H1 (cell line): ENCODE measurements at regions not wholly inside any gene's neighbourhood (a gene's known extent, or its start where the extent isn't known, plus 50 kb on each side); places are given as distances from the start of the nearest gene placed in this dataset.

Source experiments
- CTCF ChIA-PET: fragments of 300-600 bp; sonication (Branson Sonifier 250); formaldehyde crosslinking; loops from one replicate; lab custom pipeline; 2021; ENCODE audit not compliant: partially characterized antibody; lab: Charles Lee
- POLR2A ChIA-PET: fragments of 300-600 bp; sonication (Branson Sonifier 250); formaldehyde crosslinking; loops from one replicate; lab custom pipeline; 2021; ENCODE audit warnings: inconsistent platforms; ENCODE audit not compliant: partially characterized antibody; lab: Charles Lee
- DNase-seq, 2 experiments: peaks; one replicate each; pipeline versions ENCODE4 v3.0.0 to v3.0.0-alpha.2; 2010 to 2022; ENCODE audit warnings: low spot score in 2 of 2, low read depth in 1 of 2, mixed read lengths in 1 of 2
- FAIRE-seq: peaks from 2 replicates; lab custom pipeline; 2011; peaks lifted over from hg19 to GRCh38; lab: Jason Lieb, UNC
- H2AFZ ChIP-seq: 2 replicates; pipeline ENCODE4 v1.8.1; 2012; ENCODE audit warnings: low read length, inconsistent platforms
- H2AK5ac ChIP-seq: 2 replicates; pipeline ENCODE4 v1.6.1; 2013; ENCODE audit warnings: low read depth, low read length
- H2BK120ac ChIP-seq: replicated peaks from 2 replicates; pipeline ENCODE3; 2013; ENCODE audit warnings: low read depth, low read length, inconsistent platforms
- H2BK12ac ChIP-seq: 2 replicates; pipeline ENCODE4 v1.6.1; 2013; ENCODE audit warnings: low read depth, low read length
- H2BK15ac ChIP-seq: 2 replicates; pipeline ENCODE4 v1.6.1; 2013; ENCODE audit warnings: low read length
- H2BK20ac ChIP-seq: 2 replicates; pipeline ENCODE4 v1.6.1; 2013; ENCODE audit warnings: low read length
- H2BK5ac ChIP-seq: 2 replicates; pipeline ENCODE4 v1.6.1; 2013; ENCODE audit warnings: low read depth, low read length
- H3K14ac ChIP-seq: 2 replicates; pipeline ENCODE4 v1.6.1; 2013; ENCODE audit warnings: inconsistent platforms; ENCODE audit not compliant: insufficient read length
- H3K18ac ChIP-seq: 2 replicates; pipeline ENCODE4 v1.6.1; 2013; ENCODE audit warnings: low read length; ENCODE audit errors: extremely low read depth
- H3K23ac ChIP-seq: 2 replicates; pipeline ENCODE4 v1.6.1; 2013; ENCODE audit warnings: inconsistent platforms; ENCODE audit not compliant: insufficient read length
- H3K23me2 ChIP-seq: 2 replicates; pipeline ENCODE4 v1.6.1; 2013; ENCODE audit warnings: low read depth, low read length
- H3K27ac ChIP-seq: 2 replicates; pipeline ENCODE4 v1.6.1; 2011; ENCODE audit warnings: low read depth, low read length, inconsistent platforms
- H3K27me3 ChIP-seq, 4 experiments: replicated peaks in 1 of 4; 1 replicate in 1 of 4; 2 replicates in 3 of 4; pipeline versions ENCODE4 v1.6.1 to v1.8.1; 2011 to 2013; ENCODE audit warnings: low read length in 3 of 4, mild to moderate bottlenecking in 3 of 4, inconsistent platforms in 2 of 4, mixed read lengths in 2 of 4, moderate library complexity in 1 of 4; ENCODE audit not compliant: control insufficient read depth in 3 of 4, insufficient read depth in 3 of 4; ENCODE audit errors: extremely low read depth in 1 of 4
- H3K36me3 ChIP-seq, 4 experiments: 2 replicates each; pipeline versions ENCODE4 v1.6.1 to v1.8.1; 2011 to 2013; ENCODE audit warnings: mild to moderate bottlenecking in 4 of 4, low read length in 3 of 4, moderate library complexity in 2 of 4, control low read depth in 1 of 4, inconsistent platforms in 1 of 4; ENCODE audit not compliant: insufficient read depth in 4 of 4, control insufficient read depth in 2 of 4
- H3K4ac ChIP-seq: replicated peaks from 2 replicates; pipeline ENCODE3; 2013; ENCODE audit warnings: low read length, low read depth, mixed read lengths, inconsistent platforms; ENCODE audit not compliant: insufficient read length
- H3K4me1 ChIP-seq, 4 experiments: replicated peaks in 1 of 4; 1 replicate in 1 of 4; 2 replicates in 3 of 4; pipeline versions ENCODE4 v1.6.1 to v1.8.1; 2011 to 2013; ENCODE audit warnings: low read length in 3 of 4, inconsistent platforms in 2 of 4, mixed read lengths in 1 of 4; ENCODE audit not compliant: insufficient read depth in 4 of 4, control insufficient read depth in 3 of 4
- H3K4me2 ChIP-seq, 2 experiments: 2 replicates each; pipeline versions ENCODE4 v1.6.1 to v1.8.1; 2011 to 2013; ENCODE audit warnings: low read depth in 2 of 2, low read length in 2 of 2, control low read depth in 1 of 2, inconsistent platforms in 1 of 2, mild to moderate bottlenecking in 1 of 2; ENCODE audit not compliant: insufficient read depth in 1 of 2
- H3K4me3 ChIP-seq, 4 experiments: fragments of 200-600, 300-600 bp in 1 of 4; sonication (generic), shearing (Covaris generic), sonication (Bioruptor Twin) in 1 of 4; 2 replicates each; pipeline versions ENCODE4 v1.5.1 to v1.8.1; 2011 to 2016; ENCODE audit warnings: low read length in 4 of 4, low read depth in 3 of 4, control low read depth in 2 of 4, inconsistent platforms in 2 of 4, mild to moderate bottlenecking in 2 of 4, mixed read lengths in 1 of 4, moderate library complexity in 1 of 4; ENCODE audit not compliant: insufficient read depth in 2 of 4; ENCODE audit errors: extremely low read depth in 1 of 4
- H3K56ac ChIP-seq: replicated peaks from 2 replicates; pipeline ENCODE3; 2013; ENCODE audit warnings: low read depth, mild to moderate bottlenecking, mixed read lengths, low read length, inconsistent platforms; ENCODE audit not compliant: insufficient read length
- H3K79me1 ChIP-seq: 2 replicates; pipeline ENCODE4 v1.6.1; 2013; ENCODE audit warnings: low read depth, low read length, control low read depth
- H3K79me2 ChIP-seq, 2 experiments: 2 replicates each; pipeline versions ENCODE4 v1.6.1 to v1.8.1; 2012 to 2013; ENCODE audit warnings: low read length in 2 of 2, mild to moderate bottlenecking in 2 of 2, inconsistent platforms in 1 of 2; ENCODE audit not compliant: insufficient read depth in 2 of 2, control insufficient read depth in 1 of 2
- H3K9ac ChIP-seq, 4 experiments: replicated peaks in 1 of 4; 1 replicate in 1 of 4; 2 replicates in 3 of 4; pipeline versions ENCODE4 v1.6.1 to v1.8.1; 2011 to 2013; ENCODE audit warnings: low read depth in 3 of 4, low read length in 3 of 4, control low read depth in 2 of 4, mild to moderate bottlenecking in 2 of 4, moderate library complexity in 2 of 4, inconsistent platforms in 1 of 4; ENCODE audit errors: extremely low read depth in 1 of 4
- H3K9me3 ChIP-seq, 2 experiments: 2 replicates each; pipeline versions ENCODE4 v1.6.1 to v1.8.1; 2012 to 2013; ENCODE audit warnings: mild to moderate bottlenecking in 2 of 2, moderate library complexity in 2 of 2, control low read depth in 1 of 2, inconsistent platforms in 1 of 2, low read depth in 1 of 2, low read length in 1 of 2, mixed read lengths in 1 of 2; ENCODE audit not compliant: insufficient read depth in 2 of 2
- H4K20me1 ChIP-seq, 2 experiments: replicated peaks in 1 of 2; 2 replicates each; pipeline versions ENCODE3 to v1.8.1; 2011 to 2013; ENCODE audit warnings: inconsistent platforms in 2 of 2, low read length in 2 of 2, mild to moderate bottlenecking in 1 of 2; ENCODE audit not compliant: insufficient read depth in 2 of 2, control insufficient read depth in 1 of 2
- H4K5ac ChIP-seq: 2 replicates; pipeline ENCODE4 v1.6.1; 2013; ENCODE audit warnings: low read length, low read depth, mixed read lengths, inconsistent platforms; ENCODE audit not compliant: insufficient read length
- H4K8ac ChIP-seq: 2 replicates; pipeline ENCODE4 v1.8.0; 2013; ENCODE audit warnings: mild to moderate bottlenecking, moderate library complexity, low read length, inconsistent platforms; ENCODE audit not compliant: insufficient read depth; ENCODE audit errors: extremely low read depth
- H4K91ac ChIP-seq: replicated peaks from 2 replicates; pipeline ENCODE3; 2013; ENCODE audit warnings: low read length, mixed read lengths, inconsistent platforms; ENCODE audit not compliant: insufficient read length
- BCL11A ChIP-seq, 2 experiments: IDR thresholded peaks; one replicate each; pipeline ENCODE4 v1.6.1; 2011; ENCODE audit warnings: low read depth in 2 of 2, low read length in 2 of 2, mild to moderate bottlenecking in 2 of 2
- BRCA1 ChIP-seq: IDR thresholded peaks from 2 replicates; pipeline ENCODE4 v1.6.1; 2012; ENCODE audit warnings: low read depth, low read length, improper control_type of control experiment
- CREB1 ChIP-seq: IDR thresholded peaks from 2 replicates; pipeline ENCODE4 v1.6.1; 2012; ENCODE audit warnings: inconsistent platforms
- CTBP2 ChIP-seq: IDR thresholded peaks from 2 replicates; pipeline ENCODE4 v1.7.0; 2011; ENCODE audit warnings: borderline replicate concordance, mild to moderate bottlenecking, moderate library complexity, mixed read lengths, low read length; ENCODE audit not compliant: insufficient read depth, insufficient read length
- EGR1 ChIP-seq: IDR thresholded peaks from 2 replicates; pipeline ENCODE4 v1.6.1; 2011; ENCODE audit warnings: low read depth, low read length, borderline replicate concordance
- JUND ChIP-seq: IDR thresholded peaks from 2 replicates; pipeline ENCODE4 v1.6.1; 2011; ENCODE audit warnings: mild to moderate bottlenecking, improper control_type of control experiment, low read length
- SRF ChIP-seq: IDR thresholded peaks from 2 replicates; pipeline ENCODE4 v1.6.1; 2011; ENCODE audit warnings: mild to moderate bottlenecking, low read depth, low read length, moderate library complexity
- TAF1 ChIP-seq: IDR thresholded peaks from 2 replicates; pipeline ENCODE4 v1.6.1; 2011; ENCODE audit warnings: mild to moderate bottlenecking, low read depth, low read length
- WGBS, 2 experiments: shearing (Covaris generic) in 1 of 2; methylation state at CpG; one replicate each; pipeline versions ENCODE4 v1.1.6 to v1.1.7; 2013 to 2015; ENCODE audit warnings: low lambda C conversion rate in 2 of 2, mixed read lengths in 2 of 2, inconsistent platforms in 1 of 2, low coverage in 1 of 2, missing lambda C conversion rate in 1 of 2; ENCODE audit not compliant: insufficient replicate concordance in 2 of 2, insufficient coverage in 1 of 2, insufficient read length in 1 of 2; ENCODE audit errors: extremely low coverage in 1 of 2, missing lambda C conversion rate in 1 of 2; 5-methylcytosine and 5-hydroxymethylcytosine counted together

DNA sequence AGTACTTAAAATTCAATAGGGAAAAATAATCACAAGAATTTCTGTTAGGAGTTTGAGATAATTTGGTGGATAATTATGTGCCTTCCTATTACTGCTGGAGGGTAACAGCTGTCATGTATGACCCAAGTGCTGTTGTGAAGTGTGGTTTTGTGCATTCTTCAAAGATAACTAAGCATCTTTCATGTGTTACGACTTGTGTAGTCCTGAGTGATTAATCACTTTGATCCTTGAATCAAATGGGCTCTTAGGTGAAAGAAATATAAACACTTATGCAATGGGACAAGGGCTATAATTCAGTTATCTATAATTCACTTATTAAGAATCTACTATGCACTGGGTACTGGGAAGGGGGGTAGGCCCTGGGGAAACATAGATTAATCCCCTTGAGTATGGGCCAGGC is 89.0 kb downstream of the CH25H start:
- CTCF ChIA-PET = interaction anchor here (1.2 kb wide), 1 partner anchor 184 kb away, joined by 3 read pairs; no protein-coding TSS in a partner anchor
- DNase-seq = no peak
- no peak overlapping the region for H4K8ac ChIP-seq
- TF ChIP-seq TAF1 (no peak), CREB1 (no peak), CTBP2 (no peak), BRCA1 (no peak), EGR1 (no peak), JUND (no peak), BCL11A (IDR thresholded peaks at IDR 0.05; ENCODE audit: low read depth in 2 of 2, low read length in 2 of 2) (no peak), SRF (no peak)

More for the DNA sequence above, 89.0 kb downstream of the CH25H start:
- Histone ChIP-seq H3K9me3 (no peaks in the 10 kb centered on the region), H3K4me2 (no peak overlapping the region), H3K27ac (no peak overlapping the region), H3K4me1 (no peaks in the 10 kb centered on the region), H2BK120ac (no peak overlapping the region), H3K4me3 (no peak overlapping the region), H3K79me2 (no peaks in the 10 kb centered on the region), H3K18ac (no peak overlapping the region), H2BK5ac (no peak overlapping the region), H3K27me3 (no peaks in the 10 kb centered on the region), H3K79me1 (no peaks in the 10 kb centered on the region), H2AK5ac (no peak overlapping the region), H3K56ac (no peak overlapping the region), H3K4ac (no peak overlapping the region), H4K20me1 (no peaks in the 10 kb centered on the region), H2AFZ (no peak overlapping the region), H3K14ac (no peak overlapping the region), H3K36me3 (no peaks in the 10 kb centered on the region), H3K23me2 (no peaks in the 10 kb centered on the region), H4K91ac (no peak overlapping the region), H2BK15ac (no peak overlapping the region), H3K9ac (no peak overlapping the region), H2BK20ac (no peak overlapping the region), H4K5ac (no peak overlapping the region), H2BK12ac (no peak overlapping the region), H3K23ac (no peak overlapping the region)
- 86% methylated on average over 1 of the region's 1 CpG; no CpG with 5 or more reads in 1 of the 2 experiments for WGBS, 2 experiments
- POLR2A ChIA-PET = no interaction called here
- FAIRE-seq = no peak
